GM18507 (cell line): ENCODE measurements at regions not wholly inside any gene's neighbourhood (a gene's known extent, or its start where the extent isn't known, plus 50 kb on each side); places are given as distances from the start of the nearest gene placed in this dataset.
"Not testable (repeated sequence)": the region's sequence is repeated elsewhere in the genome, so short reads cannot be mapped to it uniquely, and the experiment has no call there.

Source experiments
- DNase-seq: peaks from one replicate; pipeline ENCODE4 v3.0.0; 2011; ENCODE audit warnings: low read depth; ENCODE audit not compliant: insufficient read length; ENCODE audit errors: extremely low spot score
- FAIRE-seq: peaks from 2 replicates; lab custom pipeline; 2011; peaks lifted over from hg19 to GRCh38; lab: Jason Lieb, UNC

DNA sequence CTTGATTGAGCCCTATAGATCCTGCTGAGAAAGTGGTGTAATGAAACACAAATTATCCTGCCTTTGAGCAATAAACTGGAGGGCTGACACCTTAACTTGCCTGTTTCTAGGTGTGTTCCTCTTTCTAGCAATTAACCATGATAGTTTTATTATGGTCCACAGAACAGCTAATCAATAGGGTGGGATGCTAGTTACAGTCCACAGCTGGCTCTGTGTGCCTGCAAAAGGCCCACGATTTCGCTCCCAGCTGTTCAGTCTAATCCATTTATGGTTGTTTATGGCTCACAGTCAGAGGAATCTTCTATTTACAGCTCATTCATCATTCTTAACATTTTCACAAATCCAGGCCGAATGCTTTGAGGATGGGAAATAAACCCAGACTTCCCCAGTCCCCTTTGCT, 674.9 kb downstream of the SMARCA1 start:
- no peak for DNase-seq
- no peak for FAIRE-seq

- no peak for DNase-seq
These were observed 676.9 kb downstream of the SMARCA1 start for GRCh38 chrX:128846385-128846784.

DNA sequence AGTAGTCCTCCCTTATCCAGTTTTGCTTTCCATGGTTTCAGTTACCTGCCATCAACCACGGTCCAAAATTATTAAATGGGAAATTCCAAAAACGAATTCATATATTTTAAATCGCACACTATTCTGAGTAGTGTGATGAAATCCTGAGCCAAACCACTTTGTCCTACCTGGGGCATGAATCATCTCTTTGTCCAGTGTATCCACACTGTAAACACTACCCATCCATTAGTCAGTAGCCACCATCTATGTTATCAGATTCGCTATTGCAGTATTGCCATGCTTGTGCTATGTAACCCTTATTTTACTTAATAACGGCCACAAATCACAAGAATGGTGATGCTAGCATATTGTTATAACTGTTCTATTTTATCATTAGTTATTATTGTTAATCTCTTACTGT, 704.6 kb downstream of the SMARCA1 start:
- FAIRE-seq (no peak), DNase-seq (no peak)

More at GRCh38 chrX:128846385-128846784, 676.9 kb downstream of the SMARCA1 start:
- FAIRE-seq: no peak

DNA sequence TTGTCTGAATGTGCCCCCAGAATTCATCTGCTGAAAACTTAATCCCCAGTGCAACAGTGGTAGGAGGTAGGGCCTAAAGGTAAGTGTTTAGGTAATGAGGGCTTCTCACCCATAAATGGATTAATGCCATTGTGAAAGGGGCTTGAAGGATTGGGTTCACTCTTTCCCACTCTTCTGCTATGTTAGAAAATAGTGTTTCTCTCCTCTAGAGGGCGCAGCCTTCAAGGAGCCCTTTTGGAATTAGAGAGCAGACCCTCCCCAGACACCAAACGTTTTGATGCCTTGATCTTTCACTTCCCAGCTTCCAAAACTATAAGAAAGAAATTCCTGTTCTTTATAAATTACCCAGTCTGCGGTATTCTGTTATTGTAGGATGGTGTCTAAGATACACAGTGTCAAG, 706.4 kb downstream of the SMARCA1 start:
- FAIRE-seq (no peak), DNase-seq (no peak)

GRCh38 chrX:128807367-128807766, 715.9 kb downstream of the SMARCA1 start:
- FAIRE-seq (no peak), DNase-seq (no peak)

GRCh38 chrX:128805236-128805635, 718.1 kb downstream of the SMARCA1 start:
- FAIRE-seq: no peak
- DNase-seq: no peak

- FAIRE-seq (no peak), DNase-seq (no peak)
These were observed 718.5 kb downstream of the SMARCA1 start for GRCh38 chrX:128804828-128805227.

- FAIRE-seq (no peak), DNase-seq (no peak)
These were observed 723.2 kb downstream of the SMARCA1 start for GRCh38 chrX:128800138-128800537.

- DNase-seq: not testable (repeated sequence)
These were observed 730.9 kb upstream of the ACTRT1 start for GRCh38 chrX:128783139-128783538.

GRCh38 chrX:128781506-128781905, 729.3 kb upstream of the ACTRT1 start:
- DNase-seq (no peak), FAIRE-seq (no peak)

More at GRCh38 chrX:128783139-128783538, 730.9 kb upstream of the ACTRT1 start:
- FAIRE-seq: not testable (repeated sequence)

DNA sequence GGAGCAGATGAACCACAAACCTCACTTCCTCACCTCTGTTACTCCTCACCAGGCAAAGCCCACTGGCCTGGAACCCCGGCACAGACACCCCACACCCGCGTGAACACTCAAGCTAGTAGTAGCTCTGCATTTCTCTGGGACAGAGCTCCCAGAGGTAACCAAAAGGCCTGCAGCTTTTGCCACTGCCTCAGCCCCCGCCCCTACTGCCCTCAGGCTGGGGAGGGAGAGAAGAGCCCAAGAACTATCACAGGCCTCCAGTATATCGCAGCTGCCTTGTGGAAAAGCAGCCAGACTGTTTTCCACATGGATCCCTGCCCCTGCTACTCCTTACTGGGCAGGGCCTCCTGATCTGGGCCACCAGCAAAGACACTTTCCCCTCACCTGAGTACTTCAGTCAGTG, 728.7 kb upstream of the ACTRT1 start:
- DNase-seq (no peak), FAIRE-seq (no peak)

- no peak for DNase-seq
- no peak for FAIRE-seq
These were observed 717.3 kb upstream of the ACTRT1 start for GRCh38 chrX:128769495-128769894.

DNA sequence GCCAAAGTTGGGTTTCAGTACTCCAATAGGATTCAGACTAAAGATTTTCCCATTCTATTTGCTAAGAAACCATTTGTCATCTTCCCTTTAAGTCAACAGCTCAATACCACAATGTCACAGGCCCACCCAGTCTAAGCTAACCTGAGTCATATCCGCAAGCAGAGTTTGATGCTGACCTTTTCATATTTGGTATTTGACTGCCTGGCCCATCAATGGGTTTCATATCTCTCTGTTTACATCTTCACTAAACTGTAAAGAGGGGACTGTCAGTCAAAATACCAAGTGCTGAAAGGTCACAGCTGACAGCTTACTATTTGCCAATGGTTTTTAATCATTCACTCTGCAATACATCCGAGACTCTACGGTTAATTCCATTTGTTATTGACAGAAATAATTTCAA, 707.5 kb upstream of the ACTRT1 start:
- DNase-seq: no peak
- no peak for FAIRE-seq

DNA sequence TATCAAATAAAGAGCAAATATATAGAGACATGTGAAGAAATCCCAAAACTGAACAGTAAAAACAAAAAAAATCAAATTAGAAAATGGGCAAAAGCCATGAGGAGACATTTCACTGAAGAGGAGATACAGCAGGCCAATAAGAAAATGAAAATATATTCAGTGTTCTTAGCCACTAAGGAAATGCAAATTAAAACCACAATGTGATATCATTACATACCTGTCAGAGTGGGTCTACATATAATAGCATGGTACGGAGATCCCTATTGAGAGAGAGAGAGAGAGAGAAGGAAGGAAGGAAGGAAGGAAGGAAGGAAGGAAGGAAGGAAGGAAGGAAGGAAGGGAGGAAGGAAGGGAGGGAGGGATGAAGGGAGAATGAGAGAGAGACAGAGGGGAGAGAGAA, 707.0 kb upstream of the ACTRT1 start:
- DNase-seq (no peak), FAIRE-seq (no peak)

DNA sequence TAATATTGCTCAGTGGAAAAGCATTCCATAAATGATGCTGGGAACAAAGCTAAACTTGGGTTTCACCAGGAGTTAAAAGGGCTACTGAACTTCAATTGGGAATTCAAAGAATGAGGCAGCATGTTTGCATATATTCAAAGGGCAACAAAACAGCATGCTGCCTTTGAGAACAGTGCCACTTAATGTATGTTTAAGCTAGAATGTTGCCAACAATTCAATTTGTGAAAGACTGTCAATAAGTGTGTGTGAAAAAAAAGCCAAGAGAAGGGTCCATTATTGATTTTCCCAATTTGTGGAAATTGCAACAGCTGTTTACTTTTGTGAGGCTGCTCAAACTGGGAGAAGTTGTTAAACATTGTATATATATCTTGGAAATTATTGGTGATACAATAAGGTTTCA, 701.9 kb upstream of the ACTRT1 start:
- FAIRE-seq (no peak), DNase-seq (no peak)

GRCh38 chrX:128739539-128739938, 687.3 kb upstream of the ACTRT1 start:
- FAIRE-seq (no peak), DNase-seq (no peak)

- DNase-seq: no peak
These were observed 676.7 kb upstream of the ACTRT1 start for GRCh38 chrX:128728943-128729342.

DNA sequence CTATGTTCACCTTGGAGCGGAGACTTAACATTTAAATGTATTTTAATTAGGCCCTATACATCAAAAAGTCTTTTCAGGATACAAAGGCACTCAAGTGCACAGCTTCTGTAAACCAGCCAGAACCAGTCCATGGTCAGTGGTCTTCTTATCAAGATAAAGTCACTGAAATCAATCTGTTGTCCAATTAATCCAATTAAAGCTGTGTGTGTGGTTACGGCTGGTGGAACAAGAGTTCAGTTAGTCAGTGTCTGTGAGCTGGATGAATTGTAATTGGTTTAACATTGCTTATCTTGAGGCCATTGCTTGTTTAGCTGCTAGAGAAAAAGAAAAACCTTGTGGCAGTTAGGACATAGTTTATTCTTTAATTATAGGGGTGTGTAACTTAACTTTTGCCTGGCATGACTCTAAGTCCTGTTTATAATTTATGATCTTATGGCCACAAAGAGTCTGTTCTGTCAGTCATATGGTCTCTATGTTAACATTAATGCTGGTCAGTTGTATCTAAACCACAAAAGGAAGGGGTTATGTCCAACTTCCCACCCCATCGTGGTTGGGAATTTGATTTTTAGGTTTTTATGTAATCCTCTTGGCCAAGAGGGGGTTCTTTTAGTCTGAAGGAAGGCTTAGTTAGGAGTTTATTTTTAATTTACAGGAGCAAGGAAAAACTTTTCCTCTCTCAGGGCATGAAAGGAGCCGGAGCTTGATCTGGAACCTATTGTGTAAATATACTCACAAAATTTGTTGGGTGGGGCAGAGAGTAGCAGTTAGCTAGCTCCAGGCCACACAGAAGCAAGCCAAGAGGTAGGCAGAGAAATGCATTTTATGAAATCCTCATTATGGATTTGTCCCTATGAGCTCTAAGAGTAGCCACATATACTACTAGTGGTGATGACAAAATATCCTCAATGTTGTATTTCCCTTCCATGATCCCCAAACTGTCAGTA, 665.7 kb upstream of the ACTRT1 start:
- no peak for DNase-seq
- no peak for FAIRE-seq

More at GRCh38 chrX:128728943-128729342, 676.7 kb upstream of the ACTRT1 start:
- no peak for FAIRE-seq

DNA sequence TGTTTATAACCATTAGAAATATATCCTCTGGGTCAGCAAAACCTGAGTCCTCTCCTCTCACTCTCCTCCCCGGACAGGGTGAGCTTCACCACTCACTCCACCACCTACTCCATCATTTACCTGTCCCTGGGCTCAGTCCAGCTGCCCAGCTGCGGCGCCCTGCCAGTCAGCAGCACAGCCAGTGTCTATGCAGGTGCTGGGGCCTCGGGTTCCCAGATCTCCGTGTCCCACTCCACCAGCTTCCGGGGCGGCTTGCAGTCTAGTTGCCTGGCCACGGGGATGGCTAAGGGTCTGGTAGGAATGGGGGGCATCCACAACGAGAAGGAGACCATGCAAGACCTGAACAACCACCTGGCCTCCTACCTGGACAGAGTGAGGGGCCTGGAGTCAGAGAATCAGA, 662.2 kb upstream of the ACTRT1 start:
- DNase-seq (no peak), FAIRE-seq (no peak)

DNA sequence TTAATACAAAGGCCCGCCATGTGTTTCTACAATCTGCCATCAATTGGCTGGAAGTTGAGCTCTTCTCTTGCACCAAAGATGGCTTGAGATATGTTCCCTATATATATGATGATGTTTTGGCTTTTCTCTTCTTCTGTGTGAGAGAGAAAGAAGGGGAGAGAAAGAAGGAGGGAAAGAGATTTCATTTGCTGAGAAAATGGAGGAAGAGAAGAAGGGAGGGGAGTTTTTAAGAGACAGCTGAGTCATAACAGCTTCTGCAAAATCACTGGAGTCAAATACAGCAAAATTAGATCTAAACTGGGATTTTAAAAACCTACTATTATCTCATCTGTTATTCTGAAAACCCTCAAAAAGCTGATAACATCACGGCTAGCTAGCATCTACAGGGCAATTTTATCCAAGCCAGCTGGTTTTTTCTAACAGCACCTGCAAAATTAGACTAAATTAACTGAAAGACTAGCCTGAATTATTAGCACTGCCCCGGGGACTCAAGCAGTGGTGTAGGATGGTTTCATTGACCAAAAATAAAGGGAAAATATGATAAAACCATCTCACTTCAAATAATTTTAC, 647.6 kb upstream of the ACTRT1 start:
- FAIRE-seq (no peak), DNase-seq (no peak)
